Natural killer cell (primary cell): ENCODE measurements at regions not wholly inside any gene's neighbourhood (a gene's known extent, or its start where the extent isn't known, plus 50 kb on each side); places are given as distances from the start of the nearest gene placed in this dataset.

Source experiments
- ATAC-seq, 3 donors: fragments of 150-1000 bp in 2 of 3; fragments of 200-7000 bp in 1 of 3; cut with Tn5 transposase; 1 replicate in 1 of 3; 2 replicates in 2 of 3; pipeline ENCODE4 v1.10.0; 2021; ENCODE audit warnings: mild to moderate bottlenecking in 2 of 3, moderate library complexity in 2 of 3
- DNase-seq, 2 donors: peaks; one replicate each; pipeline versions ENCODE4 v3.0.0 to v3.0.0-alpha.2; 2013 to 2021; ENCODE audit warnings: mixed read lengths in 1 of 2
- H3K27ac ChIP-seq: one replicate; pipeline ENCODE4 v1.5.1; 2013; ENCODE audit warnings: mild to moderate bottlenecking, low read length
- H3K27me3 ChIP-seq: one replicate; pipeline ENCODE4 v1.6.1; 2013; ENCODE audit warnings: low read length; ENCODE audit not compliant: control insufficient read depth, insufficient read depth
- H3K36me3 ChIP-seq: one replicate; pipeline ENCODE4 v1.6.1; 2013; ENCODE audit warnings: low read length; ENCODE audit not compliant: control insufficient read depth, insufficient read depth
- H3K4me1 ChIP-seq: one replicate; pipeline ENCODE4 v1.6.1; 2013; ENCODE audit warnings: low read length; ENCODE audit not compliant: control insufficient read depth, insufficient read depth
- H3K4me3 ChIP-seq: one replicate; pipeline ENCODE4 v1.5.1; 2013; ENCODE audit warnings: low read length
- H3K9me3 ChIP-seq: one replicate; pipeline ENCODE4 v1.6.1; 2013; ENCODE audit warnings: low read length; ENCODE audit not compliant: control insufficient read depth, insufficient read depth
- H3K27ac Mint-ChIP-seq, 2 donors: one replicate each; pipeline ENCODE4 v1.8.0; 2022; ENCODE audit warnings: mild to moderate bottlenecking in 2 of 2, mixed read lengths in 2 of 2, moderate library complexity in 1 of 2
- H3K27me3 Mint-ChIP-seq, 2 donors: one replicate each; pipeline ENCODE4 v1.8.0; 2022; ENCODE audit warnings: low read depth in 2 of 2, mixed read lengths in 2 of 2
- H3K36me3 Mint-ChIP-seq: one replicate; pipeline ENCODE4 v1.8.0; 2022; ENCODE audit warnings: mixed read lengths
- H3K4me1 Mint-ChIP-seq, 2 donors: one replicate each; pipeline ENCODE4 v1.8.0; 2022; ENCODE audit warnings: mixed read lengths in 2 of 2
- H3K4me3 Mint-ChIP-seq: one replicate; pipeline ENCODE4 v1.8.0; 2022; ENCODE audit warnings: mild to moderate bottlenecking, moderate library complexity, mixed read lengths
- H3K9me3 Mint-ChIP-seq, 2 donors: one replicate each; pipeline ENCODE4 v1.8.0; 2022; ENCODE audit warnings: mixed read lengths in 2 of 2
- WGBS: methylation state at CpG from one replicate; pipeline ENCODE4 v1.1.7; 2013; ENCODE audit warnings: missing lambda C conversion rate; ENCODE audit not compliant: insufficient coverage; 5-methylcytosine and 5-hydroxymethylcytosine counted together
- intact Hi-C: fragments of 100-400 bp; cut with micrococcal nuclease; formaldehyde crosslinking; loops from one replicate; pipeline ENCODE4 v1.14.2; 2022
- TF ChIP-seq, protein P1 (sequence below): fragments of 200-600 bp; IDR thresholded peaks from one replicate; pipeline ENCODE4 v1.8.0; 2022; ENCODE audit warnings: antibody characterized with exemption

DNA sequence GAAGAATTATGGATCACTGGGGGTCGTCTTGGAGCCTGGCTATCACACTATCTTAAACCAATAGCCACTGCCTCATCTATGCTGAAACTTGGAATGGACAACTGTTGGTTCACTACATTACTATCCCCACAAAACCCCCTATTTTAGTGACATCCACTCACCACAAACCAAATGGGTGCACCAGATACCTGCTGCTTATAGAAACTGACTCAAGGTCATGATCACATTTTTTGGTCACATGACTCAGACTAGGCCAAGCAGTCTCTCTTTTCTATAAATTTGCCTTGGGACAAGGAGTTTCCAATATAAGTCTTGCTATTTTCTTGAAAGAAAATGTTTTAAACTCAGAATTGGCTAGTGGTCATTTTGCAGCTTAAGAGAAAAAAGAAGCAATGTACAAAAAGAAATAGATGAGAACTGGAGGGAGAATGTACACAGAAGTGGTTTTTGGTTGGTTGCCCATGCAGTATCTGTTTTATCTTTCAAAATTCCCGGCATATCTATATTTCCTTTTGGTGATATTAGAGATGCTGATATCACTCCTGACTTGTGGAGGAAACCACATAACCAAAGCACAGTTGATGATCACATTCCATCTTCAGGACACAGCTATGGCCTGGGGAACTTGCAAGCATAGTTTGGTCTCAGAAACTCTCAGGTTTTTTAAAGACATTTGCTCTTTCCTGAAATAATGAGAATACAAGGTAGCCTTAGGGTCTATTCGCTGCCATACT, 85.2 kb upstream of the CACNA2D1 start:
- no peaks in the 10 kb centered on the region for H3K27me3 Mint-ChIP-seq
- no peak overlapping the region for H3K27ac ChIP-seq
- 62% methylated on average over 3 of the region's 3 CpGs for WGBS
- H3K9me3 Mint-ChIP-seq: peaks cover 2 to 4% of the 10 kb centered on the region in 2 donors
- no peaks in the 10 kb centered on the region for H3K36me3 ChIP-seq
- ATAC-seq (no peak), DNase-seq (no peak)
- TF ChIP-seq, protein P1, sequence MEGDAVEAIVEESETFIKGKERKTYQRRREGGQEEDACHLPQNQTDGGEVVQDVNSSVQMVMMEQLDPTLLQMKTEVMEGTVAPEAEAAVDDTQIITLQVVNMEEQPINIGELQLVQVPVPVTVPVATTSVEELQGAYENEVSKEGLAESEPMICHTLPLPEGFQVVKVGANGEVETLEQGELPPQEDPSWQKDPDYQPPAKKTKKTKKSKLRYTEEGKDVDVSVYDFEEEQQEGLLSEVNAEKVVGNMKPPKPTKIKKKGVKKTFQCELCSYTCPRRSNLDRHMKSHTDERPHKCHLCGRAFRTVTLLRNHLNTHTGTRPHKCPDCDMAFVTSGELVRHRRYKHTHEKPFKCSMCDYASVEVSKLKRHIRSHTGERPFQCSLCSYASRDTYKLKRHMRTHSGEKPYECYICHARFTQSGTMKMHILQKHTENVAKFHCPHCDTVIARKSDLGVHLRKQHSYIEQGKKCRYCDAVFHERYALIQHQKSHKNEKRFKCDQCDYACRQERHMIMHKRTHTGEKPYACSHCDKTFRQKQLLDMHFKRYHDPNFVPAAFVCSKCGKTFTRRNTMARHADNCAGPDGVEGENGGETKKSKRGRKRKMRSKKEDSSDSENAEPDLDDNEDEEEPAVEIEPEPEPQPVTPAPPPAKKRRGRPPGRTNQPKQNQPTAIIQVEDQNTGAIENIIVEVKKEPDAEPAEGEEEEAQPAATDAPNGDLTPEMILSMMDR: no peak
- H3K36me3 Mint-ChIP-seq: no peaks in the 10 kb centered on the region
- no peaks in the 10 kb centered on the region for H3K9me3 ChIP-seq
- no peak overlapping the region for H3K4me3 ChIP-seq
- H3K4me3 Mint-ChIP-seq: no peak overlapping the region
- no peak overlapping the region for H3K27ac Mint-ChIP-seq
- intact Hi-C loops: no loop called here
- H3K4me1 Mint-ChIP-seq: no peaks in the 10 kb centered on the region
- no peaks in the 10 kb centered on the region for H3K4me1 ChIP-seq
- no peaks in the 10 kb centered on the region for H3K27me3 ChIP-seq

DNA sequence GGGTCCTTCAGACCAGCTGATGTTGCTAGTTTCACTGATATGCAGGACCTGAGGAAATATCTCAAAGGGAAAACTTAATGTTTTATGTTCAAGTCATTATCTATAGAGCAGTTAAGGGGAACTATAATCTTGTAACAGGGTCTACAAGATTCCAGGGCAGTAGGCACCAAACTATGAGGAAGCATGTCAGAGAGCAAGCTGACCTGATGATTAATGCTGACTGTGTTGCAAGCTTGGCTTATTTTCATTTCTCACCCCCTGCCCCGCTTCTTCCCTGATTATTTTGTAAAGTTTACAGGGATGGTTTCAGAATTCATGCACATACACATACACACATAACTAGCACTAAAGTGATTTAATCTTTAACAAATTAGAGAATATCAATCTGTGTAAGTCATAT, 84.3 kb upstream of the CACNA2D1 start:
- no peak overlapping the region for H3K4me3 Mint-ChIP-seq
- TF ChIP-seq, protein P1: no peak
- intact Hi-C loops: no loop called here
- no peak for ATAC-seq
- H3K27me3 Mint-ChIP-seq: no peaks in the 10 kb centered on the region
- Histone ChIP-seq H3K4me3 (no peak overlapping the region), H3K27ac (no peak overlapping the region), H3K4me1 (no peaks in the 10 kb centered on the region), H3K36me3 (no peaks in the 10 kb centered on the region), H3K9me3 (no peaks in the 10 kb centered on the region), H3K27me3 (no peaks in the 10 kb centered on the region)
- no peak for DNase-seq
- peaks cover 4 to 5% of the 10 kb centered on the region in 2 donors for H3K9me3 Mint-ChIP-seq
- H3K27ac Mint-ChIP-seq: no peak overlapping the region
- H3K36me3 Mint-ChIP-seq: no peaks in the 10 kb centered on the region
- H3K4me1 Mint-ChIP-seq: no peaks in the 10 kb centered on the region
- no CpG with 5 or more reads among the region's 1 CpG for WGBS

DNA sequence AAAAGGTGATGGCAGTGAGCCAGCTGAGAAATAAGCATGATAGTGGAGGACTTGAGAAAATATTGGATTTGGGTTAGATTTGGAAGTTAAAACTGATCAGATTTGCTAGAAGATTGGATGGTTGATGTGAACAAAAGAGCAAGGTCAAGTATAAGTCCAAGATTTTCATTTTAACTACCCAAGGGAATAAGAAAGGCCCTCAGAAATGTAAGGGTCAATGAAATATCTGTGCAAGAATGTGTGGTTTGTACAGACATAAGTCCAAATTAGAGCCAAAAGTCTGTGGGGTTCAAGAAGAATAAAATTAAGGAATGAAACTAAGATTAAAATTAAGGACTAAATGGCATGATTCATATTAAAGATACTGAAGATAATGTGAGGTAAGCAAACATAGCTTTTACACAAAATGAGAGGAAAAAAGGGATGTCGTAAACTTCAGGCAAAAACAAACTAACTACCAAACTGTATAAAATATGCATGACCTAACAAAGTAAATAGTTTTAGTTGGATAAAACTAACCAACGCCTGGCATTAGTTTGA, 78.4 kb upstream of the CACNA2D1 start:
- Mint-ChIP-seq H3K36me3 (no peaks in the 10 kb centered on the region), H3K4me1 (no peaks in the 10 kb centered on the region), H3K9me3 (peaks cover 2 to 11% of the 10 kb centered on the region in 2 donors), H3K4me3 (no peak overlapping the region), H3K27ac (no peak overlapping the region), H3K27me3 (no peaks in the 10 kb centered on the region)
- Histone ChIP-seq H3K27me3 (no peaks in the 10 kb centered on the region), H3K36me3 (no peaks in the 10 kb centered on the region), H3K9me3 (no peaks in the 10 kb centered on the region), H3K27ac (no peak overlapping the region), H3K4me3 (no peak overlapping the region), H3K4me1 (no peaks in the 10 kb centered on the region)
- TF ChIP-seq, protein P1: no peak
- ATAC-seq (no peak), DNase-seq (no peak)
- intact Hi-C loops: no loop called here
- WGBS: 100% methylated on average over 1 of the region's 2 CpGs

DNA sequence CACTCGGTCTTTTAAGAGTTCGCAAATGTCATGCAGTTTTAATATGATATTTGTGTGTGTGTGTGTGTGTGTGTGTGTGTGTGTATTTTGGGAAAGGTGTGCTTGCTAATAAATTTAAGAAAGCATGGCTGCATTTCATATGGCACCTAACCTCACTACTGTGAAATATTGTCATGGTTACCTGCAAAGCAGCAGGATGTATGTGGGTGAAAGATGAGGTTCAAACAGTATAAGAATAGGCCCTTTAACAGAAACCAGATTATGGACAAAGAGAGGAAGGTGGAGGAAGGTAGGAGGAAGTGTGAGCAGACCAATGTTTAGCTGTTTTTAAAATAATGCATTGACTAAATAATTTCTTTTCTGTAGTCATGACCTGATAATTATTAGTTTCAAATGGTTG, 73.5 kb upstream of the CACNA2D1 start:
- H3K4me1 Mint-ChIP-seq: no peaks in the 10 kb centered on the region
- no peaks in the 10 kb centered on the region for H3K27me3 ChIP-seq
- ATAC-seq: no peak
- DNase-seq: no peak
- no peak overlapping the region for H3K4me3 ChIP-seq
- peaks cover 5 to 13% of the 10 kb centered on the region in 2 donors for H3K9me3 Mint-ChIP-seq
- H3K4me3 Mint-ChIP-seq: no peak overlapping the region
- TF ChIP-seq, protein P1: no peak
- no peaks in the 10 kb centered on the region for H3K36me3 Mint-ChIP-seq
- H3K9me3 ChIP-seq: no peaks in the 10 kb centered on the region
- no peak overlapping the region for H3K27ac Mint-ChIP-seq
- intact Hi-C loops: no loop called here
- H3K4me1 ChIP-seq: no peaks in the 10 kb centered on the region
- no peaks in the 10 kb centered on the region for H3K27me3 Mint-ChIP-seq
- no peaks in the 10 kb centered on the region for H3K36me3 ChIP-seq
- no peak overlapping the region for H3K27ac ChIP-seq
- 100% methylated on average over 2 of the region's 2 CpGs for WGBS
